ENCODE measurements at regions not wholly inside any gene's neighbourhood (a gene's known extent, or its start where the extent isn't known, plus 50 kb on each side); places are given as distances from the start of the nearest gene placed in this dataset.

- DNase-seq (no peak), ATAC-seq (replicated peaks) (no peak)
- Mint-ChIP-seq H3K4me1 (no peaks in the 10 kb centered on the region), H3K27ac (no peak overlapping the region), H3K4me3 (no peak overlapping the region), H3K36me3 (no peaks in the 10 kb centered on the region), H3K27me3 (no peaks in the 10 kb centered on the region), H3K9me3 (no peaks in the 10 kb centered on the region)
These were observed 587.7 kb upstream of the PITX2 start for GRCh38 chr4:111210595-111210994.

DNA sequence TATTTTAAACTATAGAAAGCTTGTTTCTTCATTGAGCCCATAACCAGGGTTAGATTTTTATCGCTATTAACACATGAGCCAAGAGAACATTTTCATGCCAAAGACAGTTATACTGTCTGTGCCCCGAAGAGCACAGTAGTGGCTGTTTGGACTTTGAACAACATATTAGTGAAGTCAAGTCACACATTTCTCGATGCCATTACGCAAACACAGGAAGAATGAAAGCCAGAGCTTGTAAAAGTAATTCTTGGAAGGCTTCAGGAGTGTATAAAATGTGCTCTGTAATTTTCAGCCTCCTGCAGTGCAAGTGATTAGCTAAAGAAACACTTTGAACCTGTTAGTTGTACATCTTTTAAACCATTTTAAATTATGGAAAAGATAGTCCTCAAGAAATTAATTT is 590.7 kb upstream of the PITX2 start:
- Mint-ChIP-seq H3K27me3 (no peaks in the 10 kb centered on the region), H3K9me3 (no peaks in the 10 kb centered on the region), H3K36me3 (no peaks in the 10 kb centered on the region), H3K4me3 (no peak overlapping the region), H3K4me1 (no peaks in the 10 kb centered on the region), H3K27ac (no peak overlapping the region)
- ATAC-seq (replicated peaks) (no peak), DNase-seq (no peak)

DNA sequence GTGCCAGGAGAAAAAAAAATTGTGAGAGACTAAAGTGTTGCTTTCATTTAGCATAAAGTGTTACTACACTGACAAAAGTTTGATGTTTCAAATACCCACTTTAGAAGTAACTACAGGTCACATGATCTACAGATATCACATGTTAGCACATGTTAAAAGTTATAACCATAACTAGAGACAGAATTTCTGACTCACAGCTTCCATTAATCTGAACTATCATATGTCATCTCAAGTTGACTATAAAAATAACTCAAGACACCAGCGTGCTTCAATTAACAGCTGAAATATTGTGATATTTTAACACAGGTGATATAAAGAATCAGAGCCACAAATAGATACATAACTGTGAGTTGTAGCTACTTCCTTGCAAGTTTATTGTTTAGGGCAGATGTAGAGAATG is 591.5 kb upstream of the PITX2 start:
- DNase-seq (no peak), ATAC-seq (replicated peaks) (no peak)
- Mint-ChIP-seq H3K4me1 (no peaks in the 10 kb centered on the region), H3K9me3 (no peaks in the 10 kb centered on the region), H3K27me3 (no peaks in the 10 kb centered on the region), H3K36me3 (no peaks in the 10 kb centered on the region), H3K27ac (no peak overlapping the region), H3K4me3 (no peak overlapping the region)

GRCh38 chr4:111215755-111216154 is 592.9 kb upstream of the PITX2 start:
- Mint-ChIP-seq H3K27ac (no peak overlapping the region), H3K36me3 (no peaks in the 10 kb centered on the region), H3K9me3 (no peaks in the 10 kb centered on the region), H3K4me3 (no peak overlapping the region), H3K4me1 (no peaks in the 10 kb centered on the region), H3K27me3 (no peaks in the 10 kb centered on the region)
- DNase-seq: no peak
- no peak for ATAC-seq (replicated peaks)

GRCh38 chr4:111216791-111217190 is 593.9 kb upstream of the PITX2 start:
- ATAC-seq (replicated peaks) (no peak), DNase-seq (no peak)
- no peak overlapping the region for H3K4me3 Mint-ChIP-seq
- no peaks in the 10 kb centered on the region for H3K27me3 Mint-ChIP-seq
- no peaks in the 10 kb centered on the region for H3K36me3 Mint-ChIP-seq
- no peak overlapping the region for H3K27ac Mint-ChIP-seq
- no peaks in the 10 kb centered on the region for H3K4me1 Mint-ChIP-seq
- no peaks in the 10 kb centered on the region for H3K9me3 Mint-ChIP-seq

- Mint-ChIP-seq H3K27me3 (no peaks in the 10 kb centered on the region), H3K4me1 (no peaks in the 10 kb centered on the region), H3K9me3 (no peaks in the 10 kb centered on the region), H3K36me3 (no peaks in the 10 kb centered on the region), H3K27ac (no peak overlapping the region), H3K4me3 (no peak overlapping the region)
- no peak for DNase-seq
- ATAC-seq (replicated peaks): no peak
These were observed 598.5 kb upstream of the PITX2 start for GRCh38 chr4:111221371-111221770.

- Mint-ChIP-seq H3K4me1 (no peaks in the 10 kb centered on the region), H3K4me3 (no peak overlapping the region), H3K9me3 (peaks cover 0 to 3% of the 10 kb centered on the region in 2 donors), H3K27ac (no peak overlapping the region), H3K27me3 (no peaks in the 10 kb centered on the region), H3K36me3 (no peaks in the 10 kb centered on the region)
- no peak for DNase-seq
- no peak for ATAC-seq (replicated peaks)
These were observed 605.5 kb upstream of the PITX2 start for GRCh38 chr4:111228396-111228795.

GRCh38 chr4:111228874-111229273 is 606.0 kb upstream of the PITX2 start:
- peaks cover 0 to 3% of the 10 kb centered on the region in 2 donors for H3K9me3 Mint-ChIP-seq
- H3K27ac Mint-ChIP-seq: no peak overlapping the region

GRCh38 chr4:111230265-111230664 is 607.4 kb upstream of the PITX2 start:
- no peak overlapping the region for H3K27ac Mint-ChIP-seq

More at GRCh38 chr4:111228874-111229273, 606.0 kb upstream of the PITX2 start:
- no peak for DNase-seq
- H3K36me3 Mint-ChIP-seq: no peaks in the 10 kb centered on the region
- no peaks in the 10 kb centered on the region for H3K27me3 Mint-ChIP-seq
- no peak for ATAC-seq (replicated peaks)
- no peaks in the 10 kb centered on the region for H3K4me1 Mint-ChIP-seq
- no peak overlapping the region for H3K4me3 Mint-ChIP-seq

DNA sequence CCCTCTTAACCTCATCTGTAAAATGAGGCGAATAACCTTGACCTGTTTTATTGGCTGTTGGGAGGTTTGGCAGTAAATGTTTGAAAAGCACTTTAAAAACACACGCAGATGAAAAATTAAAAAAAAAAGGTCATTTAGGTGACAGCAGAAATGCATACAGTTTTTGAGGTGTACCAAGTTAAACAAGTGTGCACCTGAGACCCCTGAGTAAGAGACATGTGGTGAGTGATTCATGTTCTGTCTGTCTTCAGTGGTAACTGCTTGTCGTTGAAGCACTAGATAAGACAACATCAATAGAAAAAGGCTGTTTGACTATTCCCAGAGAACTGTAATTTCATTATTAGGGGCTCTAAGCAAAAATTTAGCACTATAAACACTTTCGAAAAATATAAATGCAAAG is 608.4 kb upstream of the PITX2 start:
- DNase-seq: no peak
- Mint-ChIP-seq H3K27me3 (no peaks in the 10 kb centered on the region), H3K9me3 (peaks cover 0 to 3% of the 10 kb centered on the region in 2 donors), H3K27ac (no peak overlapping the region), H3K4me3 (no peak overlapping the region), H3K4me1 (no peaks in the 10 kb centered on the region), H3K36me3 (no peaks in the 10 kb centered on the region)
- no peak for ATAC-seq (replicated peaks)

More at GRCh38 chr4:111230265-111230664, 607.4 kb upstream of the PITX2 start:
- Mint-ChIP-seq H3K4me3 (no peak overlapping the region), H3K36me3 (no peaks in the 10 kb centered on the region), H3K9me3 (peaks cover 0 to 3% of the 10 kb centered on the region in 2 donors), H3K4me1 (no peaks in the 10 kb centered on the region), H3K27me3 (no peaks in the 10 kb centered on the region)
- DNase-seq (no peak), ATAC-seq (replicated peaks) (no peak)

- no peaks in the 10 kb centered on the region for H3K36me3 Mint-ChIP-seq
- no peak overlapping the region for H3K4me3 Mint-ChIP-seq
- no peaks in the 10 kb centered on the region for H3K4me1 Mint-ChIP-seq
- H3K27ac Mint-ChIP-seq: no peak overlapping the region
- DNase-seq: no peak
- H3K27me3 Mint-ChIP-seq: no peaks in the 10 kb centered on the region
- no peak for ATAC-seq (replicated peaks)
- H3K9me3 Mint-ChIP-seq: no peaks in the 10 kb centered on the region
These were observed 612.1 kb upstream of the PITX2 start for GRCh38 chr4:111234939-111235338.

GRCh38 chr4:111263836-111264235 is 641.0 kb upstream of the PITX2 start:
- Mint-ChIP-seq H3K27ac (no peak overlapping the region), H3K27me3 (no peaks in the 10 kb centered on the region), H3K36me3 (no peaks in the 10 kb centered on the region), H3K4me3 (no peak overlapping the region), H3K9me3 (no peaks in the 10 kb centered on the region), H3K4me1 (no peaks in the 10 kb centered on the region)
- no peak for ATAC-seq (replicated peaks)
- no peak for DNase-seq

DNA sequence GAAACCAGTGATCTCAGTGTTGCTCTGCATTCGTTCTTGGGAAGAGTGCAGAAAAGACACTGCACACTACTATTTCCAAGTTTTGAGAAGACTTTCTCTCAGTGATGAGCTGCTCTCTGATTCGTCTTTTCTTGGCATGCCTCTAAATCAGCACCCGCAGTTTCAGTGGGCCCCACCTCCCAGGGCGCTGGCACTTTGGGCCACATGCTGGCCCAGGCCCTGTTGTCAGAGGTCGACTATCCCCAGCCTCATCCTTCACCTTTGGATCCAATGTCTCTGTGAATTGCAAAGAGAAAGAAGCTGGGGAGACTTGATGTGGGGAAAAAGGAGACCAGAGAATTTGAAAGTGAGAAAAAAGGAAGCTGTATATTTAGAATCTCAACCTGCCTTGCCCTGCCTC is 644.1 kb upstream of the PITX2 start:
- no peak overlapping the region for H3K4me3 Mint-ChIP-seq
- no peak overlapping the region for H3K27ac Mint-ChIP-seq
- H3K27me3 Mint-ChIP-seq: no peaks in the 10 kb centered on the region
- H3K4me1 Mint-ChIP-seq: no peaks in the 10 kb centered on the region
- DNase-seq (no peak), ATAC-seq (replicated peaks) (no peak)
- H3K9me3 Mint-ChIP-seq: no peaks in the 10 kb centered on the region
- H3K36me3 Mint-ChIP-seq: no peaks in the 10 kb centered on the region

GRCh38 chr4:111267786-111268185 is 644.9 kb upstream of the PITX2 start:
- no peak overlapping the region for H3K4me3 Mint-ChIP-seq
- no peaks in the 10 kb centered on the region for H3K4me1 Mint-ChIP-seq
- H3K9me3 Mint-ChIP-seq: no peaks in the 10 kb centered on the region
- no peak overlapping the region for H3K27ac Mint-ChIP-seq
- no peak for DNase-seq
- no peak for ATAC-seq (replicated peaks)
- H3K27me3 Mint-ChIP-seq: no peaks in the 10 kb centered on the region
- no peaks in the 10 kb centered on the region for H3K36me3 Mint-ChIP-seq

- Mint-ChIP-seq H3K27me3 (no peaks in the 10 kb centered on the region), H3K36me3 (no peaks in the 10 kb centered on the region), H3K4me1 (no peaks in the 10 kb centered on the region), H3K27ac (no peak overlapping the region), H3K9me3 (no peaks in the 10 kb centered on the region), H3K4me3 (no peak overlapping the region)
- DNase-seq (no peak), ATAC-seq (replicated peaks) (peak; percentile 12 to 52)
These were observed 646.0 kb upstream of the PITX2 start for GRCh38 chr4:111268769-111269414.

DNA sequence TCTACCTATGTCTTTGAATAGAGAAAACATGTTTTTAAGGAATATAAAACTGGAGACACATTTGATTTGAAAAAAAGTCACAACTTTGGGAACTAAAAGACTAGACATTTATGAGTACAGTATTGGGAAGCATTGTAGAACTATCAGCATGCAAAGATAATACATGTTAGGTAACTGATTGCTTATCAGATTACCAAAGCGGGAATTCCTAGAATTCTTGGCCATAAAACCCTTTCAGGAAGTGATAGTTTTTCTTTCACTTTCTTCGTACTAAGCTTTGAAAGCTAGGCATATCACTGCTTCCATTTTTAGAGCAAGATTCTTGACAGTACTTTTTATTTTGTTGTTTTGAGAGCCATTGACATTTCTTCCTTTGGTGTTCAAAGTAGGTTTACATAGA is 646.6 kb upstream of the PITX2 start:
- Mint-ChIP-seq H3K4me3 (no peak overlapping the region), H3K27ac (no peak overlapping the region), H3K4me1 (no peaks in the 10 kb centered on the region), H3K9me3 (no peaks in the 10 kb centered on the region), H3K36me3 (no peaks in the 10 kb centered on the region), H3K27me3 (no peaks in the 10 kb centered on the region)
- ATAC-seq (replicated peaks) (no peak), DNase-seq (no peak)

All from stimulated activated naive B cell treated with anti-CD40 and anti-IgM and Interleukin-4, amounts not matched to agents 10 μg/mL and 1 μg/mL and 100 μg/mL, for 72 hours (primary cell).